ENCODE measurements at regions not wholly inside any gene's neighbourhood (a gene's known extent, or its start where the extent isn't known, plus 50 kb on each side); places are given as distances from the start of the nearest gene placed in this dataset.

DNA sequence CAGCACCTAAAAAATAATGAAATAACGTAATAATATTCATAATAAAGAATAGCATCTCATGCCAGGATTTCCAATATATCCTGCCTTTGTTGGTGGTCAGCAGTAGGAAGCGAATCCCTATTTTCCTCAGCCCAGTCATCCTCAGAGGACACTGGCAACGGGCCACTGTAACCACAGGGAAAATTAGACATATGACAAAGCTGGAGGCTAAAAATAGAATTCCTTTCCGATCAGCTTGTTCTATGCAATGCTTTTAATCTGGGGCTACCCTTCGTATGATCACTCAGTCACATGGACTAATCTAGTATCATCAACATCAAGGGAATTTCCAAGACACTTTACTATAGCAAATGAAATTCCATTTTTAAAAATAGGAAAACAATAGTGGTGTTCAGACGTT is 246.9 kb upstream of the KCNJ16 start:
- Histone ChIP-seq H3K4me1 (no peaks in the 10 kb centered on the region), H3K4me3 (no peak overlapping the region), H3K36me3 (ENCODE audit: low read depth, missing control alignments) (no peaks in the 10 kb centered on the region), H3K9me3 (no peaks in the 10 kb centered on the region), H3K27ac (no peak overlapping the region), H3K27me3 (no peaks in the 10 kb centered on the region)
- TF ChIP-seq CTCF (IDR thresholded peaks at IDR 0.05): no peak
- TF ChIP-seq POLR2A (IDR thresholded peaks at IDR 0.05): no peak
- intact Hi-C loops (cut with DNase I; ENCODE audit: low total_unique reads): no loop called here
- 45 to 56% methylated on average over 6 of the region's 6 CpGs for WGBS, 2 donors
- no peak for DNase-seq

DNA sequence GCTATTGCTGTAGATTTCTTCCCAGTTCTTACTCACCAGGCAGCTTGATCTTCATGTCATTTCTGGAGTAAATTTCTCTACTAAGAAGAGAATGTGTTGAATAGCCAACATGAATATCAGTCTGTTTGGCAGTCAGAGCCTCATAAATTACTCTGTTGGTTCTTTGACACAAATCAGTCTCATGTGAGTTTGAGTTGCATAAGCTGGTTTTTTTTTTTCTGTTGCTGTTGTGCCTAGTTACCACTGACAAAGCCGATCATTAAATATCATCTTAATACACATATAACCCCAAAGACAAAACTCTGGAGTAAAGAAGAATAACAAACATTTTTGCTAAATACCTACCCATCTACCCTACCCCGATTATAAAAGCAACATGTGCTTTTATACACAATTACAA is 240.5 kb upstream of the KCNJ16 start:
- Histone ChIP-seq H3K9me3 (no peaks in the 10 kb centered on the region), H3K27me3 (no peaks in the 10 kb centered on the region), H3K4me3 (no peak overlapping the region), H3K36me3 (ENCODE audit: low read depth, missing control alignments) (no peaks in the 10 kb centered on the region), H3K27ac (no peak overlapping the region), H3K4me1 (no peaks in the 10 kb centered on the region)
- no peak for DNase-seq
- 97 to 99% methylated on average over 2 of the region's 2 CpGs for WGBS, 2 donors
- intact Hi-C loops (cut with DNase I; ENCODE audit: low total_unique reads): no loop called here
- no peak for TF ChIP-seq POLR2A (IDR thresholded peaks at IDR 0.05)
- TF ChIP-seq CTCF (IDR thresholded peaks at IDR 0.05): no peak

DNA sequence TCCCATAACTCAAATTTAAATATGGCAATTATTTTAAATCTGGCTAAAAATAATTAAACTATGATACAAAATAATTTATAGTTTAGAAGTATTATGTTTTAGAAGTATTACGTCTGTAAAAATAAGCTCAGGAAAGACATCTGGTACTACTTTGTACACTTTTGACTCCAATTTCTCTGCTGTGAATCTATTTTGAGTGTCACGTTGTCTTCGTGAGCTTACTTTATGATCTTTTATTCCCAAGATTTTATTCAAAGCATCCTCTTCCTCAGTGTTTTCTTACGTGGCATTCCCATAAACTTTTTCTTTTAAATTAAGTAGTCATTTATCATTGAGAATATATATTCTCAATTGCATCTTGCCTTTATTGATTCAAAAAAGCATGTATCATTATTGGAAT is 223.3 kb upstream of the KCNJ16 start:
- H3K27ac ChIP-seq: no peak overlapping the region
- no peak overlapping the region for H3K4me3 ChIP-seq
- TF ChIP-seq POLR2A (IDR thresholded peaks at IDR 0.05) (no peak), CTCF (IDR thresholded peaks at IDR 0.05) (no peak)
- WGBS, 2 donors: 93 to 95% methylated on average over 4 of the region's 4 CpGs
- H3K36me3 ChIP-seq (ENCODE audit: low read depth, missing control alignments): no peaks in the 10 kb centered on the region
- H3K9me3 ChIP-seq: no peaks in the 10 kb centered on the region
- intact Hi-C loops (cut with DNase I; ENCODE audit: low total_unique reads): no loop called here
- no peaks in the 10 kb centered on the region for H3K4me1 ChIP-seq
- no peak for DNase-seq
- H3K27me3 ChIP-seq: no peaks in the 10 kb centered on the region

GRCh38 chr17:69853541-69854224 is 221.3 kb upstream of the KCNJ16 start:
- H3K27me3 ChIP-seq: no peaks in the 10 kb centered on the region
- H3K36me3 ChIP-seq (ENCODE audit: low read depth, missing control alignments): no peaks in the 10 kb centered on the region
- H3K4me3 ChIP-seq: no peak overlapping the region
- no peak for DNase-seq
- H3K9me3 ChIP-seq: no peaks in the 10 kb centered on the region
- WGBS, 2 donors: 42 to 49% methylated on average over 4 of the region's 4 CpGs
- intact Hi-C loops (cut with DNase I; ENCODE audit: low total_unique reads): no loop called here
- no peaks in the 10 kb centered on the region for H3K4me1 ChIP-seq
- no peak overlapping the region for H3K27ac ChIP-seq
- TF ChIP-seq CTCF (IDR thresholded peaks at IDR 0.05) (no peak), POLR2A (IDR thresholded peaks at IDR 0.05) (no peak)

DNA sequence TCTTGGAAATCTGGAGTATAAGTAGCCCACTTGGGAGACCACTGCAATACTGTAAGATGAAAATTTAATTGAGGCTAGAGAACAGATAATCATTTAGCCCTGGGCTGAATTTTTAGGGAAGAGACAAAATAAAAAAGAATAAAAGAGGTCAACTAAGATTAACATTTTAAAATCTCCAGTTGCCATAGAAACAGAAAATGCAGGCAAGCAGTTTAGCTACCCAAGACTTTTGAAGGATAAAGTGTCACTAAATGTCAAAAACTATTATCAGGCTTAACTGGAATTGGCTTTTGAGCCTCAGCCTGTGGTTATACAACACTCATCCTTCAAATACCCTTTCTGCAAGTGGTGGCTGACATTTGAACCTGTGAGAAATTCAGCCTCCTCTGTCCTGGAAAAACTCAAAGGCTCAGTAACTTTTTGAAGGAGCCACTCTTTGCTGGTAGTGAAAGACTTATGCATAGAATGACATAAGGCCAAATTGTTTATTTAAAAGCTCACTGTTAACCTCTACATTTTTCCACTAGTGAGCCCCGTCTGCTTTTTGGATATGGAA is 220.7 kb upstream of the KCNJ16 start:
- WGBS, 2 donors: 53 to 74% methylated on average over 1 of the region's 1 CpG
- no peak for DNase-seq
- Histone ChIP-seq H3K36me3 (ENCODE audit: low read depth, missing control alignments) (no peaks in the 10 kb centered on the region), H3K4me3 (no peak overlapping the region), H3K27me3 (no peaks in the 10 kb centered on the region), H3K27ac (no peak overlapping the region), H3K4me1 (no peaks in the 10 kb centered on the region), H3K9me3 (no peaks in the 10 kb centered on the region)
- intact Hi-C loops (cut with DNase I; ENCODE audit: low total_unique reads): no loop called here
- no peak for TF ChIP-seq POLR2A (IDR thresholded peaks at IDR 0.05)
- no peak for TF ChIP-seq CTCF (IDR thresholded peaks at IDR 0.05)

All from testis (tissue), 2 donors.